Peyer's patch (tissue), 4 donors: ENCODE measurements at regions not wholly inside any gene's neighbourhood (a gene's known extent, or its start where the extent isn't known, plus 50 kb on each side); places are given as distances from the start of the nearest gene placed in this dataset.
A peak's percentile ranks its signal among the peaks of the same experiment; 100 is the strongest.
"Not testable (repeated sequence)": the region's sequence is repeated elsewhere in the genome, so short reads cannot be mapped to it uniquely, and the experiment has no call there.

Source experiments
- DNase-seq, 3 donors: peaks; one replicate each; pipeline ENCODE4 v3.0.0-alpha.2; 2017 to 2019
- H3K27ac ChIP-seq, 4 donors: fragments of 200-600 bp; sonication (generic); one replicate each; pipeline ENCODE4 v1.5.1; 2016 to 2019
- H3K27me3 ChIP-seq, 2 donors: fragments of 200-600 bp; sonication (generic); one replicate each; pipeline ENCODE4 v1.5.1; 2019
- H3K36me3 ChIP-seq, 3 donors: fragments of 200-600 bp; sonication (generic); one replicate each; pipeline ENCODE4 v1.5.1; 2016 to 2019
- H3K4me1 ChIP-seq, 4 donors: fragments of 200-600 bp; sonication (generic); one replicate each; pipeline ENCODE4 v1.5.1; 2016 to 2019
- H3K4me3 ChIP-seq, 4 donors: fragments of 200-600 bp; sonication (generic); 1 replicate in 3 of 4; 2 replicates in 1 of 4; pipeline ENCODE4 v1.5.1; 2016 to 2019; ENCODE audit warnings: mild to moderate bottlenecking in 1 of 4
- H3K9me3 ChIP-seq, 4 donors: fragments of 200-600 bp; sonication (generic); one replicate each; pipeline ENCODE4 v1.5.1; 2016 to 2019; ENCODE audit warnings: mild to moderate bottlenecking in 1 of 4
- POLR2A ChIP-seq, 2 donors: fragments of 450-650 bp; IDR thresholded peaks; one replicate each; pipeline ENCODE4 v1.5.1; 2017; ENCODE audit warnings: antibody characterized with exemption in 2 of 2, mild to moderate bottlenecking in 2 of 2, moderate library complexity in 2 of 2
- TF ChIP-seq, protein P1 (sequence below), 6 experiments: fragments of 450-650 bp in 4 of 6; fragments of 200-600 bp in 2 of 6; sonication (generic) in 1 of 6; IDR thresholded peaks; one replicate each; pipeline ENCODE4 v1.5.1; 2017 to 2019; ENCODE audit warnings: antibody characterized with exemption in 6 of 6, mild to moderate bottlenecking in 3 of 6, moderate library complexity in 1 of 6

DNA sequence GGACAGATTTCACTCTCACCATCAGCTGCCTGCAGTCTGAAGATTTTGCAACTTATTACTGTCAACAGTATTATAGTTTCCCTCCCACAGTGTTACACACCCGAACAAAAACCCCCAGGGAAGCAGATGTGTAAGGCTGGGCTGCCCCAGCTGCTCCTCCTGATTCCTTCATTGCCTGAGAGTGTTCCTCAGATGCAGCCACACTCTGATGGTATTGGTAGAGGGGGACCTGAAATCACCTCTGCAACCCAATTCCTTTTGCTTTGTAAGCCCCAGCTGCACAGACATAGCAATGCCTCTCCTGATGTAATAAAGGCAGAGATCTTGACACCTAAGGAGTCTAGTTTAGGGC, 1529.8 kb downstream of the RPIA start:
- TF ChIP-seq, protein P1, sequence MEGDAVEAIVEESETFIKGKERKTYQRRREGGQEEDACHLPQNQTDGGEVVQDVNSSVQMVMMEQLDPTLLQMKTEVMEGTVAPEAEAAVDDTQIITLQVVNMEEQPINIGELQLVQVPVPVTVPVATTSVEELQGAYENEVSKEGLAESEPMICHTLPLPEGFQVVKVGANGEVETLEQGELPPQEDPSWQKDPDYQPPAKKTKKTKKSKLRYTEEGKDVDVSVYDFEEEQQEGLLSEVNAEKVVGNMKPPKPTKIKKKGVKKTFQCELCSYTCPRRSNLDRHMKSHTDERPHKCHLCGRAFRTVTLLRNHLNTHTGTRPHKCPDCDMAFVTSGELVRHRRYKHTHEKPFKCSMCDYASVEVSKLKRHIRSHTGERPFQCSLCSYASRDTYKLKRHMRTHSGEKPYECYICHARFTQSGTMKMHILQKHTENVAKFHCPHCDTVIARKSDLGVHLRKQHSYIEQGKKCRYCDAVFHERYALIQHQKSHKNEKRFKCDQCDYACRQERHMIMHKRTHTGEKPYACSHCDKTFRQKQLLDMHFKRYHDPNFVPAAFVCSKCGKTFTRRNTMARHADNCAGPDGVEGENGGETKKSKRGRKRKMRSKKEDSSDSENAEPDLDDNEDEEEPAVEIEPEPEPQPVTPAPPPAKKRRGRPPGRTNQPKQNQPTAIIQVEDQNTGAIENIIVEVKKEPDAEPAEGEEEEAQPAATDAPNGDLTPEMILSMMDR (IDR thresholded peaks at IDR 0.05), result no peak
- no peak for TF ChIP-seq POLR2A (IDR thresholded peaks at IDR 0.05)
- H3K4me1 ChIP-seq, result no peaks in the 10 kb centered on the region
- no peak for DNase-seq
- H3K9me3 ChIP-seq, result no peaks in the 10 kb centered on the region
- no peak overlapping the region for H3K27ac ChIP-seq
- no peak overlapping the region for H3K4me3 ChIP-seq
- H3K36me3 ChIP-seq, result no peaks in the 10 kb centered on the region
- H3K27me3 ChIP-seq, result no peaks in the 10 kb centered on the region

DNA sequence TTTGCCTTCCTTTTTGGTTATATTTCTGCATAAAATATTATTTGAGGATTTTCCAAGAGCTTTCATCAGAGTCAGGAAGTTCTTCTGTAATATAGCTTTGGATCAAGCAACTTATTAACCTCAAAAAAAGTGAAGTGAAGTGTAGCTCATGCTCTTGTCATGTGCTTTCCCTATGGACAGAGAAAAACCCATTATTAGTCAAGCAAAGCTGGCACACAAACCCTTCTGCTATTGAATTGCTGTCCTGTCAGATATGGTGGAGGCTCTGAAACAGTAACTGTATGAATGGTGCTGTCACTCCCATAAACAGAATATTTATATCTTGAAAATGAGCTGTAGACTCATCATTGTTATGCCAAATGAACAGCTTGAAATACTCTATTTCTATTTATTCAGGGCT, 1533.3 kb downstream of the RPIA start:
- H3K27ac ChIP-seq, H3K4me1 ChIP-seq, H3K27me3 ChIP-seq, H3K9me3 ChIP-seq, H3K36me3 ChIP-seq, DNase-seq, H3K4me3 ChIP-seq: not testable (repeated sequence)

DNA sequence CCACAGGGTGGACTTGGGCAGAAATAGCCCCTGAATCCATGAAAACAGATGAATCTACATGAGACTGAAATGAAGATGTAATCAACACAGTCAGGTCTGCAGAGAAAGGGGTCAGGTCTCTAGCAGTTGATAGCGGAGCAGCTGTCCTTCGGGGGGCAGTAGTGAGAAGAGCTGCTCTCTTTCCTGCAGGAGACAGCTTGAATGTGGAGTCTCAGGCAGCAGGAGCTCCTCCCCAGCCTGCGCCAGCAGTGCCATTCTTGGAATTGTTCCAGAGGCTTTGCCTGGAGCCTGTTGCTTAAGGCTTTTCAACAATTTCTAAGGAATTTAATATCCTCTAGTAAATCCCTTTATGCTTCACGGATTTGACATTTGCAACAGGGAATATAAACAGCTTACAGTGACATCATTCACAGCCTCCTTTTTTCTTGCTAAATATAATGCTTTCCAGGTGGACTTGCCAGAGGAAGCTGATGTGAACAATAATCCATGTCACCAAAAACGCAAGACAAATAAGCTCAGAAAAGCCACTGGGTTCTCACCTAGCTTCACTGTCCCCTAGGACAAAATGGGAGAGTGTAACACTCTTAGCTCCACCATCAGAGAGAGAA, 1535.1 kb downstream of the RPIA start:
- H3K4me3 ChIP-seq, H3K4me1 ChIP-seq, H3K9me3 ChIP-seq, H3K36me3 ChIP-seq, DNase-seq, H3K27ac ChIP-seq, H3K27me3 ChIP-seq: not testable (repeated sequence)

DNA sequence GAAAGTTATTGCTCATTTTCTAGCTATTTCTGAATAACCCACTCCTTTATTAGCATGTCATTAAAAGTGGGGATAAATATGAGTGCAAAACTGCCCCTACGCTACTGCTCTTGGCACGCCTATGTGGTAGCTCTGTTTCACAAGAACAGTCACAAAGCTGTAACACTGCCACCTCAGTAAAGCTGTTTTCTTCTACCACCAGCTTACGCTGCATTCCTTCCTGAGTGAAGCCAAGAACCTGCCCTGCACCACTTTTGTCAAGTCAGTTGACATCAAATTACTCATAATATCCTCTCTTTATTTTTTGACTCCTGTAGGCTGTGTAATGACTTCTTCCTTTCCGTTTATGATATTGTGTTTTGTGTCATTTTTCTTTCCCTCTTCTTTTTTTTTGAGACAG, 1539.7 kb downstream of the RPIA start:
- not testable (repeated sequence) for H3K4me1 ChIP-seq, DNase-seq, H3K9me3 ChIP-seq, H3K4me3 ChIP-seq, H3K36me3 ChIP-seq, H3K27me3 ChIP-seq, H3K27ac ChIP-seq

DNA sequence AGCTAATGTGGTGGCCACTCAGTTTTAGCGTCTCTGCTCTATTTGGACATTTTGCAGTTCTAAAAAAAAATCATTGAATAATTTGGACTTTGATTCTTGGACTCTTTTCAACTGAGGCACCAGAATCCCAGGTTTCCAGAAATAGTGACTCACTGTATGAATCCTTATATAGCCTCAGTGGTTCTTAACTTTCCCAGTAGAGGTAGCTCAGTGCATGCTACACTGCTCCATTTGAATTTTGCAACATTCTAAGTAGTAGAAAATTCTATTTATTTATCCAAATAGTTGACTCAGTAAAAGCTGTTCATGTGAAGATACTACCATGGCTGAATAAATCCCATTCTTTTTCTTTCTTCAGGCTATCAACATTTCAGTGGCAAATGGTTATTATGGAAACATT, 1544.0 kb downstream of the RPIA start:
- not testable (repeated sequence) for DNase-seq, H3K27me3 ChIP-seq, H3K4me1 ChIP-seq, H3K27ac ChIP-seq, H3K4me3 ChIP-seq, H3K36me3 ChIP-seq, H3K9me3 ChIP-seq

DNA sequence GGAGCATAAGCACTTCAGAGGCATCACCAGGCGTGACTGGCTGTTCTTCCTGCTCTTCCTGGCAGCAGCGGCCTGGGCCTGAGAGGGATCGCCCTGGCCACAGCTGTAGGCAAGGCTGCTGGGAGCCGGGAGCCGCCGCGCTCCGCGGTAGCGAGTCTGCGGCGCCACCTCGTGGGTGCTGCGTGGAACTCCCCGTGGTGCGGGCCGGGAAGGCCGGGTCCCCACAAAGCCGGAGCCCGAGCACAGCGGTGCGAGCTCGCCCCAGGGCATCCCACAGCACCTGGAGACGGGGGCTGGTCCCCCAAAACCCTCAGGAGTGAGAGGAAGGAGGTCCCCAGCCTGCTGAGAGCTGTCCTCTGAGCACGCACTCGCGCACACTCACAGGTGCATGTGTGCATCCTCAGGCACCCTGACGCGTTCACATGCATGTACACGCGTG, 1546.5 kb downstream of the RPIA start:
- not testable (repeated sequence) for H3K27ac ChIP-seq, H3K9me3 ChIP-seq, H3K36me3 ChIP-seq, H3K4me1 ChIP-seq, H3K4me3 ChIP-seq, H3K27me3 ChIP-seq
- DNase-seq, result peak in 2 of 3 donors; percentile 19 to 54

DNA sequence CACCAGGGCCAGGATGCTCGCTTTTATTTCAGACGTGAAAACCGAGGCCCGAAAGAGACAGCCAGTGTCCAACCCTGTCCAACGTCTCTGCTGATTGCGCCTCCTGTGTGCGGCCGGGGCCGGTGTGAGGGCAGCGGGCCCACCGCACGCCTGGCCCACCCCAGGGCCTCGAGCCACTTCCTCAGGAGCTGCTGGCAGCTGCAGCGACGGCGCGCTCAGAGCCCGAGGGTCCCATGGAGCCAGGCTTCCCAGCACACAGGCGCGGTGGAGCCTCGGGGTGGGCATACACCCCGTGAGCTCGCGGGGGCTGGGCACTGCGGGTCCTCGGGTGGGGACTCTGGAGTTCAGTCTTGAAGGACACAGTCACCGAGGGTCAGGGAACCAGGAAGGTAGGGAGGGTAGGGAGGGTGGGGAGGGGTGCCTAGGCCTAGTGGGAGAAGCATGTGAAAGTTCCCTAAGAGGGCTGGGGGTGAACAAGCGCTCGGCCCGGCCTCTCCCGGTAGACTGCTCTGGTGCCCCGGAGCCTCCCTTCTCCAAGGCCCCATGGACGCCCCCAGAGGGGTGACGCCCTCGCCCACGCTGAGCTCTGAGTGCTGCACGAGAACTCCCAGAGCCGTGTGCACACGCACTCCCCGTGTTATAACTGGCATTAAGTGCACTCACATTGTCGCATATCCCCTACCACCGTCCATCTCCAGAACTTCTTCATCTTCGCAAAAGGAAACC, 1547.2 kb downstream of the RPIA start:
- H3K27ac ChIP-seq, DNase-seq: not testable (repeated sequence)

DNA sequence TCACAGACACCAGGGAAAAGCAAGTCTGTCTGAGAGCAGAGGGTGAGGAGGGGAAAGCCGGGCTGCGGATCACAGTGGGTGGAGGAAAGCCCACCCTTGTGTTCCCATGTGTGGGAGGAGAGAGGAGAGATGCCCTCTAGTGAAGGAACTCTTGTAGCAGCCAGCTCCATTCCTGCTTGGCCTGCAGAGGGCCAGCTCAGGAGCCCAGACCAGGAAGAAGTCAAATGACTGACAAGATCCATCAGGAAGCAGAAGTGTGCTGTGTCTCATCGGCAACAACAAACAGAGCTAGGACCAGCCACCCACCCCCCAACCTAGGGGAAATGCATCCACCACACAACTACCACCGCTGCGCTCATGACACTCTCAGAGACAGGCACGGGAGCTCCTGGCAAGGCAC, 1548.3 kb downstream of the RPIA start:
- not testable (repeated sequence) for H3K4me1 ChIP-seq, H3K4me3 ChIP-seq, H3K27ac ChIP-seq, H3K27me3 ChIP-seq, H3K36me3 ChIP-seq, H3K9me3 ChIP-seq, DNase-seq

More for the DNA sequence above, 1547.2 kb downstream of the RPIA start:
- not testable (repeated sequence) for H3K4me1 ChIP-seq, H3K36me3 ChIP-seq, H3K4me3 ChIP-seq, H3K9me3 ChIP-seq, H3K27me3 ChIP-seq

DNA sequence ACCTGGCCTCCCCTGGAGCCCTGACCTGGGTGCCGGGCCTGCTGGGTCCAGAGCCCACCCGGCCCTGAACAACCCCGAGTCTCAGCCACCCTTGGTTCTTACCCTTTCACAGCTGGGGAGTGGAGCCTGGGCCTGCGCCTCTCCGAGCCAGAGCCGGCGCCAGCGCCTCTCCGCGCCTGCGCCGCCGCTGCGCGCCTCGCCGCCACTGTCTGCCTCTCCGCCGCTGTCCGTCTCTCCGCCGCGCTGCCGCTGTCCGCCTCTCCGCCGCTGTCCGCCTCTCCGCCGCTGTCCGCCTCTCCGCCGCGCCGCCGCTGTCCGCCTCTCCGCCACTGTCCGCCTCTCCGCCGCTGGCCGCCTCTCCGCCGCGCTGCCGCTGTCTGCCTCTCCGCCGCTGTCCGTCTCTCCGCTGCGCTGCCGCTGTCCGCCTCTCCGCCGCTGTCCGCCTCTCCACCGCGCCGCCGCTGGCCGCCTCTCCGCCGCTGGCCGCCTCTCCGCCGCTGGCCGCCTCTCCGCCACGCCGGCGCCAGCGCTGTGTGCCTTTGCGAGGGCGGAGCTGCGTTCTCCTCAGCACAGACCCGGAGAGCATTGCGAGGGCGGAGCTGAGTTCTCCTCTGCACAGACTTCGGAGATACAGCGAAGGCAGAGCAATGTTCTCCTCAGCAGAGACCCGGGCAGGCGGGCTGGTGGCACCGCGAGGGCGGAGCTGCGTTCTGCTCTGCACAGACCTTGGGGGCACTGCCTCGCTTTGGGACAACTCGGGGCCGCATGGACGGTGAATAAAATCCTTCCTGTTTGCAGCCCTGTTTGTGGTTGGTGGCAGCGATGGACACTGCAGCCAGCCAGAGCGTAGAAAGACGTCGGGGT, 1553.7 kb downstream of the RPIA start:
- not testable (repeated sequence) for H3K4me1 ChIP-seq, H3K36me3 ChIP-seq, H3K27me3 ChIP-seq, H3K27ac ChIP-seq, H3K4me3 ChIP-seq, H3K9me3 ChIP-seq
- DNase-seq, result peak in 1 of 3 donors; percentile 38

DNA sequence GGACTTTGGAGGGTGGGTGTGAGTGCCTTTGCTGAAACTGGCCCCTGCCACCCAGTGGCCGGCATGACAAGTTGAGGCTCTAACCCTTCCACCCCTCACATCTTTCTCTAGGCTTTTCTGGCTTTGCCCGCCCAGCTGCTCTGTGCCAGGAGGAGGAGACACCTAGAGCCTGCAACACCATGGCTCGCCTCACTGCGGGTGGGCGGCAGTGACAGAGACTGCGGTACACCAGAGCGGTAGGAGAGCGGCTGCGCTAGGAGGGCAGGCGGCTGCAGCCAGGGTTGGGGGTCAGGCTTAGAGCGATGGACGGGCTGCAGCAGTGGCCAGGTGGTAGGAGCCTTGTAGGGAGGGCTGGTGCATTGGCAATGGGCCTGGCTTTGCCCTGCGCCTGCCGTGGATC, 1556.9 kb downstream of the RPIA start:
- not testable (repeated sequence) for H3K36me3 ChIP-seq, H3K27me3 ChIP-seq, H3K9me3 ChIP-seq, H3K4me3 ChIP-seq, DNase-seq, H3K4me1 ChIP-seq, H3K27ac ChIP-seq

DNA sequence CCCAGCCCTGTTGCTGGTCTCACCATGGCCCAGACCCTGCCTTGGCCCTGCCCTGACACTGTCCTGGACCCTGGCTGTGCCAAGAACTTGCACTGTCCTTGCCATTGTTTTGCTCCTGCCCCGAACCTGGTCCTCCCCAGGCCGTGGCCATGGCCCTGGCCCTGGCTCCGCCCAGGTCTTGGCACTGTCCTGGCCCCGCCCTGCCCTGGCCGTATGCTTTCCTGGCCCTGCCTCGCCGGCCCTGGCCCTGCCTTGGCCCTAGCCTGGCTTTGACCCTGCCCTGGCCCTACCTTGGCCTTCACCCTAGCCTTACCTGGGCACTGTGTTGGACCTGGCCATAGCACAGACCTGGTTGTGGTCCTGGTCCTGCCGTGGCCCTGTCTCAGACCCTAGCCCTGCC, 1558.9 kb downstream of the RPIA start:
- H3K36me3 ChIP-seq, H3K4me3 ChIP-seq, H3K27me3 ChIP-seq, H3K27ac ChIP-seq, H3K4me1 ChIP-seq, DNase-seq, H3K9me3 ChIP-seq: not testable (repeated sequence)

DNA sequence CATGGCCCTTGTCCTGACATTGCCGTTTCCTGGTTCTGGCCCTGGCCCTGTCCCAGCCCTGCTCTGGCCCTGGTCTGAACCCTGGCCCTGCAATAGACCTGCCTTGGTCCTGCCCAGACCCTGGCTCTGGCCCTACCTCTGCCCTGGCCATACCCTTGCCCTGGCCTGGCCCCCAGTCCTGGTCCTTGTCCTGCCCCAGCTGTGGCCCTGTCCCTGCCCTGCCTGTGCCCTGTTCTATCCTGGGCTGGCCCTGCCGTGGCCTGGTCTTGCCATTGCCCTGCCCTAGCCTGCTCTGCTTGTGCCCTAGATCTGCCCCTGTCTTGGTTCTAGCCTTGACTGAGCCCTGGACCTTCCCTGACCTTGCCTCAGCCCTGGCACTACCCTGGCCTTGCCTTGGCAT, 1560.1 kb downstream of the RPIA start:
- not testable (repeated sequence) for H3K36me3 ChIP-seq, H3K4me1 ChIP-seq, H3K27ac ChIP-seq, H3K9me3 ChIP-seq, H3K27me3 ChIP-seq, H3K4me3 ChIP-seq, DNase-seq

DNA sequence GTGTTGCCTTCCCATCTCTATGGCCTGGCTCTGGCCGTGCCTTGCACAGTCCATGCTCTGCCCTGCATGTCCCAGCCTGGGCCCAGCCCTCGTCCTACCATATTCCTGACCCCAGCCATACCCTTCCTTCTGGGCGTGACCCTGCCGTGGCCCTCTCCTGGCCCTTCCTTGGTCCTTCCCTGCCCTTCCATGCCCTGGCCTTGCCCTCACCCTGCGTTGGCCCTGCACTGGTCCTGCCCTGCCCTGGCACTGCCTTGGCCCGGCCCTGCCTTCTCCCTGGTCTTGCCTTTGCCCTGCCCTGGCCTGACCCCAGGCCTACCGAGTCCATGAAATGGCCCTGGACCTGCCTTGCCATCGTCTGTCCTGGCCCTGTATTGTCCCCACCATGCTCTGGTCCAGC, 1561.8 kb downstream of the RPIA start:
- DNase-seq, H3K4me3 ChIP-seq, H3K27ac ChIP-seq, H3K9me3 ChIP-seq, H3K4me1 ChIP-seq, H3K36me3 ChIP-seq, H3K27me3 ChIP-seq: not testable (repeated sequence)

DNA sequence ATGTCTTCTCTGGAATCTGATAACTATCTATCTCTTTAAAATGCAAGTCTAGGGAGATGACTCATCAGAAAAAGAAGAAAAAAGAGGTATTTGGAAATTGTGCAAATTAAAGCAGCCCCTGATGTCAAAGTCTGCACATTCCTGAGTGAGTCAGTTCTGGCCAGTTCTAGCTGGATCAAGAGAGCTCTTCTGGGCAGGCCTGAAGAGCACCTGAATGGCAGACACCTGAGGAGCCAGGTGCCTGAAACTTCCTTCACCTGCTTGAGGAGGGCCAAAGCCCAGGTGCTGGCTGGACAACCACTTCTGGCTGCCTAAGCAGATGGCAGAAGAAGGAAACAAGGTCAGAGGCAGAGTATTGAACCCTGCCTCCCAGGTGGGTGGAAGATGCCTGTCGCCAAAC, 1575.4 kb downstream of the RPIA start:
- not testable (repeated sequence) for H3K27ac ChIP-seq, H3K36me3 ChIP-seq, H3K4me3 ChIP-seq, DNase-seq, H3K9me3 ChIP-seq, H3K27me3 ChIP-seq, H3K4me1 ChIP-seq
